WTC11 (cell line): ENCODE measurements at regions not wholly inside any gene's neighbourhood (a gene's known extent, or its start where the extent isn't known, plus 50 kb on each side); places are given as distances from the start of the nearest gene placed in this dataset.

ENCODE experiments used
- ATAC-seq: fragments of 200-7000 bp; cut with Tn5 transposase; 2 replicates; pipeline ENCODE4 v1.10.0; 2021; ENCODE audit warnings: mild to moderate bottlenecking, moderate library complexity
- CTCF ChIA-PET: fragments of 300-600 bp; sonication (Branson Sonifier 250); formaldehyde crosslinking; loops from one replicate; lab custom pipeline; 2021; ENCODE audit warnings: antibody characterized with exemption; lab: Charles Lee
- POLR2A ChIA-PET: fragments of 350-600 bp; sonication (Branson Sonifier 250); formaldehyde crosslinking; loops from one replicate; lab custom pipeline; 2021; ENCODE audit warnings: antibody characterized with exemption; lab: Charles Lee
- DNase-seq: peaks from one replicate; pipeline ENCODE4 v3.0.0; 2021; ENCODE audit warnings: low spot score
- H3K27ac Mint-ChIP-seq: 2 replicates; pipeline ENCODE4 v1.8.0; 2021; ENCODE audit warnings: mixed read lengths
- H3K27me3 Mint-ChIP-seq: 2 replicates; pipeline ENCODE4 v1.8.0; 2021; ENCODE audit warnings: low read depth, mild to moderate bottlenecking, moderate library complexity, mixed read lengths
- H3K36me3 Mint-ChIP-seq: 2 replicates; pipeline ENCODE4 v1.8.0; 2021; ENCODE audit warnings: mixed read lengths
- H3K4me1 Mint-ChIP-seq: 2 replicates; pipeline ENCODE4 v1.8.0; 2022; ENCODE audit warnings: mixed read lengths
- H3K4me3 Mint-ChIP-seq: 2 replicates; pipeline ENCODE4 v1.8.0; 2021; ENCODE audit warnings: mild to moderate bottlenecking, moderate library complexity, mixed read lengths
- H3K9me3 Mint-ChIP-seq: 2 replicates; pipeline ENCODE4 v1.8.0; 2021; ENCODE audit warnings: mixed read lengths
- AFF4 ChIP-seq: sonication (generic); formaldehyde crosslinking; IDR thresholded peaks from 2 replicates; pipeline ENCODE4 v1.8.1; 2023; ENCODE audit warnings: mild to moderate bottlenecking, missing genetic modification reagents, borderline replicate concordance
- ATF3 ChIP-seq: sonication (generic); formaldehyde crosslinking; conservative IDR thresholded peaks from 2 replicates; pipeline ENCODE4 v1.8.1; 2022; ENCODE audit warnings: mild to moderate bottlenecking, missing genetic modification reagents
- CREM ChIP-seq: sonication (generic); formaldehyde crosslinking; IDR thresholded peaks from 2 replicates; pipeline ENCODE4 v1.8.1; 2022; ENCODE audit warnings: mild to moderate bottlenecking, missing genetic modification reagents, moderate library complexity
- ESRRA ChIP-seq: sonication (generic); formaldehyde crosslinking; IDR thresholded peaks from 2 replicates; pipeline ENCODE4 v1.8.1; 2022; ENCODE audit warnings: mild to moderate bottlenecking, missing genetic modification reagents, borderline replicate concordance
- MLX ChIP-seq: sonication (generic); formaldehyde crosslinking; IDR thresholded peaks from 2 replicates; pipeline ENCODE4 v1.8.1; 2023; ENCODE audit warnings: mild to moderate bottlenecking, missing genetic modification reagents, moderate library complexity
- OVOL2 ChIP-seq: fragments of 250-450 bp; sonication (Bioruptor Pico); IDR thresholded peaks from 2 replicates; pipeline ENCODE4 v1.9.0; 2021; ENCODE audit warnings: mild to moderate bottlenecking, borderline replicate concordance
- RELA ChIP-seq: sonication (generic); formaldehyde crosslinking; IDR thresholded peaks from 2 replicates; pipeline ENCODE4 v1.8.1; 2022; ENCODE audit warnings: missing genetic modification reagents, mild to moderate bottlenecking, borderline replicate concordance
- RORB ChIP-seq: fragments of 250-450 bp; sonication (Bioruptor Pico); IDR thresholded peaks from 2 replicates; pipeline ENCODE4 v1.9.0; 2021; ENCODE audit warnings: mild to moderate bottlenecking
- SOX15 ChIP-seq: fragments of 250-450 bp; sonication (Bioruptor Pico); IDR thresholded peaks from 2 replicates; pipeline ENCODE4 v1.9.0; 2021; ENCODE audit warnings: mild to moderate bottlenecking
- SP1 ChIP-seq: sonication (generic); formaldehyde crosslinking; conservative IDR thresholded peaks from 2 replicates; pipeline ENCODE4 v1.8.1; 2022; ENCODE audit warnings: missing genetic modification reagents
- USF1 ChIP-seq: sonication (generic); formaldehyde crosslinking; IDR thresholded peaks from 2 replicates; pipeline ENCODE4 v1.8.0; 2022; ENCODE audit warnings: mild to moderate bottlenecking, missing genetic modification reagents
- ZNF138 ChIP-seq: sonication (generic); formaldehyde crosslinking; conservative IDR thresholded peaks from 2 replicates; pipeline ENCODE4 v1.8.1; 2022; ENCODE audit warnings: mild to moderate bottlenecking, moderate library complexity, missing genetic modification reagents
- ZNF263 ChIP-seq: sonication (generic); formaldehyde crosslinking; IDR thresholded peaks from 2 replicates; pipeline ENCODE4 v1.8.1; 2022; ENCODE audit warnings: low read depth, mild to moderate bottlenecking, moderate library complexity, missing genetic modification reagents
- ZNF512 ChIP-seq: sonication (generic); formaldehyde crosslinking; IDR thresholded peaks from 2 replicates; pipeline ENCODE4 v1.8.1; 2022; ENCODE audit warnings: missing genetic modification reagents, borderline replicate concordance
- TF ChIP-seq, protein P1 (sequence below): sonication (generic); formaldehyde crosslinking; IDR thresholded peaks from 2 replicates; pipeline ENCODE4 v1.8.0; 2022; ENCODE audit warnings: missing genetic modification reagents
- TF ChIP-seq, protein P2 (sequence below): fragments of 250-450 bp; sonication (Bioruptor Pico); IDR thresholded peaks from 2 replicates; pipeline ENCODE4 v1.9.0; 2021; ENCODE audit warnings: mild to moderate bottlenecking

DNA sequence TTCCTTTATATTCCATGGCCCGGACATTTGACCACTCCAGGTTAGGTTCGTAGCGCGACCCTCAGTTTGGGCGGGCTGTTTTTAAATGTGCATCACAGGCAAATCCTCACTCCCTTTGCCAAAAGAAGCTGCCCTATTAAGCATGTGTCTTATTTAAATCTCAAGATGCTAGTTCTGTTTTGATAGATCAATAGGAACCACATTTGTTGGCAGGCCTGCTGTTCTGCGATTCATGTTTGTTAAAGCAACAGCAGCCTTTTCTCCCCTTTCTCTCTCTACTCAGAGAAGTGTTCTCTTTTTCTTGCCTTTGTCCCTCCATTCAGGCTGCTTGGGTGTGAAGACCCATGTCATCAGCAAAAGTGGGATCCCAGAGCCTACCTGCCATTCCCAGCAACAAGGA, 212.0 kb upstream of the SSTR4 start (continued):
- TF ChIP-seq AFF4 (no peak), ZNF138 (CRISPR knock-in tag) (no peak), USF1 (no peak), SP1 (CRISPR knock-in tag) (no peak), RORB (CRISPR knock-in tag) (no peak), SOX15 (CRISPR knock-in tag) (no peak), CREM (CRISPR knock-in tag) (no peak), ATF3 (CRISPR knock-in tag) (no peak), OVOL2 (no peak)

- DNase-seq (no peak), ATAC-seq (no peak)
- CTCF ChIA-PET, result interaction anchor here (1.4 kb wide), 1 partner anchor 89 kb away, joined by 3 read pairs; no protein-coding TSS in a partner anchor
- POLR2A ChIA-PET, result no interaction called here
- Mint-ChIP-seq H3K27me3 (no peaks in the 10 kb centered on the region), H3K36me3 (no peaks in the 10 kb centered on the region), H3K4me1 (peaks cover 4% of the 10 kb centered on the region), H3K4me3 (no peak overlapping the region), H3K9me3 (no peaks in the 10 kb centered on the region), H3K27ac (no peak overlapping the region)
- no peak for TF ChIP-seq RELA
- TF ChIP-seq MLX, result no peak
Measured at GRCh38 chr20:22824077-22824476, 211.0 kb upstream of the SSTR4 start.

- H3K27me3 Mint-ChIP-seq, result no peaks in the 10 kb centered on the region
- TF ChIP-seq ZNF512 (CRISPR knock-in tag) (no peak), ZNF263 (CRISPR knock-in tag) (no peak), SOX15 (CRISPR knock-in tag) (no peak), ESRRA (no peak)
- TF ChIP-seq, protein P1, sequence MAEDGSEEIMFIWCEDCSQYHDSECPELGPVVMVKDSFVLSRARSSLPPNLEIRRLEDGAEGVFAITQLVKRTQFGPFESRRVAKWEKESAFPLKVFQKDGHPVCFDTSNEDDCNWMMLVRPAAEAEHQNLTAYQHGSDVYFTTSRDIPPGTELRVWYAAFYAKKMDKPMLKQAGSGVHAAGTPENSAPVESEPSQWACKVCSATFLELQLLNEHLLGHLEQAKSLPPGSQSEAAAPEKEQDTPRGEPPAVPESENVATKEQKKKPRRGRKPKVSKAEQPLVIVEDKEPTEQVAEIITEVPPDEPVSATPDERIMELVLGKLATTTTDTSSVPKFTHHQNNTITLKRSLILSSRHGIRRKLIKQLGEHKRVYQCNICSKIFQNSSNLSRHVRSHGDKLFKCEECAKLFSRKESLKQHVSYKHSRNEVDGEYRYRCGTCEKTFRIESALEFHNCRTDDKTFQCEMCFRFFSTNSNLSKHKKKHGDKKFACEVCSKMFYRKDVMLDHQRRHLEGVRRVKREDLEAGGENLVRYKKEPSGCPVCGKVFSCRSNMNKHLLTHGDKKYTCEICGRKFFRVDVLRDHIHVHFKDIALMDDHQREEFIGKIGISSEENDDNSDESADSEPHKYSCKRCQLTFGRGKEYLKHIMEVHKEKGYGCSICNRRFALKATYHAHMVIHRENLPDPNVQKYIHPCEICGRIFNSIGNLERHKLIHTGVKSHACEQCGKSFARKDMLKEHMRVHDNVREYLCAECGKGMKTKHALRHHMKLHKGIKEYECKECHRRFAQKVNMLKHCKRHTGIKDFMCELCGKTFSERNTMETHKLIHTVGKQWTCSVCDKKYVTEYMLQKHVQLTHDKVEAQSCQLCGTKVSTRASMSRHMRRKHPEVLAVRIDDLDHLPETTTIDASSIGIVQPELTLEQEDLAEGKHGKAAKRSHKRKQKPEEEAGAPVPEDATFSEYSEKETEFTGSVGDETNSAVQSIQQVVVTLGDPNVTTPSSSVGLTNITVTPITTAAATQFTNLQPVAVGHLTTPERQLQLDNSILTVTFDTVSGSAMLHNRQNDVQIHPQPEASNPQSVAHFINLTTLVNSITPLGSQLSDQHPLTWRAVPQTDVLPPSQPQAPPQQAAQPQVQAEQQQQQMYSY, result no peak
- TF ChIP-seq, protein P2, sequence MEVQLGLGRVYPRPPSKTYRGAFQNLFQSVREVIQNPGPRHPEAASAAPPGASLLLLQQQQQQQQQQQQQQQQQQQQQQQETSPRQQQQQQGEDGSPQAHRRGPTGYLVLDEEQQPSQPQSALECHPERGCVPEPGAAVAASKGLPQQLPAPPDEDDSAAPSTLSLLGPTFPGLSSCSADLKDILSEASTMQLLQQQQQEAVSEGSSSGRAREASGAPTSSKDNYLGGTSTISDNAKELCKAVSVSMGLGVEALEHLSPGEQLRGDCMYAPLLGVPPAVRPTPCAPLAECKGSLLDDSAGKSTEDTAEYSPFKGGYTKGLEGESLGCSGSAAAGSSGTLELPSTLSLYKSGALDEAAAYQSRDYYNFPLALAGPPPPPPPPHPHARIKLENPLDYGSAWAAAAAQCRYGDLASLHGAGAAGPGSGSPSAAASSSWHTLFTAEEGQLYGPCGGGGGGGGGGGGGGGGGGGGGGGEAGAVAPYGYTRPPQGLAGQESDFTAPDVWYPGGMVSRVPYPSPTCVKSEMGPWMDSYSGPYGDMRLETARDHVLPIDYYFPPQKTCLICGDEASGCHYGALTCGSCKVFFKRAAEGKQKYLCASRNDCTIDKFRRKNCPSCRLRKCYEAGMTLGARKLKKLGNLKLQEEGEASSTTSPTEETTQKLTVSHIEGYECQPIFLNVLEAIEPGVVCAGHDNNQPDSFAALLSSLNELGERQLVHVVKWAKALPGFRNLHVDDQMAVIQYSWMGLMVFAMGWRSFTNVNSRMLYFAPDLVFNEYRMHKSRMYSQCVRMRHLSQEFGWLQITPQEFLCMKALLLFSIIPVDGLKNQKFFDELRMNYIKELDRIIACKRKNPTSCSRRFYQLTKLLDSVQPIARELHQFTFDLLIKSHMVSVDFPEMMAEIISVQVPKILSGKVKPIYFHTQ (CRISPR knock-in tag), result no peak
- TF ChIP-seq, all 79 proteins: peak for 0
- no peak overlapping the region for H3K4me3 Mint-ChIP-seq
- ChIA-PET POLR2A (no interaction called here), CTCF (no interaction called here)
- no peaks in the 10 kb centered on the region for H3K9me3 Mint-ChIP-seq
- ATAC-seq (no peak), DNase-seq (no peak)
- H3K27ac Mint-ChIP-seq, result no peak overlapping the region
- H3K4me1 Mint-ChIP-seq, result peaks cover 7% of the 10 kb centered on the region
- no peaks in the 10 kb centered on the region for H3K36me3 Mint-ChIP-seq
Measured at GRCh38 chr20:22825076-22825475, 210.0 kb upstream of the SSTR4 start.
